ENCODE measurements at regions not wholly inside any gene's neighbourhood (a gene's known extent, or its start where the extent isn't known, plus 50 kb on each side); places are given as distances from the start of the nearest gene placed in this dataset.

DNA sequence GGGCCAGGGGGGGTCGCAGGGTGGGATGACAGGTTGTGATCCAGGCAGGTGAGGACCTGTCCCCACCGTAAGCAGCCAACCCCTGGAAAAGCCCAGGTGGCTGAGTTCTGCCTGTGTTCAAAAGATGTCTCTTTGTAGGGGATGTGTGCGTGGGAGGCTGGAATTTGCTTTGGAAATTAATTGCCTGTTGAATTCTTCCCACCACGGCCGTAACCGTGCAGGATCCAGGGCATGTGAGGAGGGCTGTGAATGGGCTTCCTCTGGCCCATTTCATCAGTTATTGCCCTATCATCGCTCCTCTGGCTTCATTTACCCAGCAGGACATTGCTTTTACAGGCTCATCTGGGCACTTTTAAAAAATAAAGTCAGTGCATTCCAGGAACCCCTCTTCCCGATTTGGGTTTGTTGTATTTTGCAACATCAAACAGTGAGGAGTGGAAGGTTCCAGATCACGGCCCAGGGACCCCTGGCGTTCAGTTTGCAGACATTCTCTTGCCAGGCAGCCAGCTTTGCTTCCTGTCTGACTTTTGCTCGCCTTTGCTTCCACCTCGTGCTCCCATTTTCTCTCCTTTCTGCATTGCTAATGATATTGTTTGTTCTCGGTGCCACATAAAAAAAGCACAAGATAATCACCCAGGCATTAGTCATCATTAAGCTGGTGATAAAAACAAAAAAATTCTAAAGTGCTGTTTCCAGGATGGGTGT is 1306.6 kb downstream of the BRD1 start:
- Histone ChIP-seq H3K27ac (ENCODE audit: low read depth) (no peak overlapping the region), H4K20me1 (replicated peaks; ENCODE audit: insufficient read depth) (no peaks in the 10 kb centered on the region), H3K36me3 (ENCODE audit: insufficient read depth) (no peaks in the 10 kb centered on the region), H3K4me2 (no peak overlapping the region), H2AFZ (no peak overlapping the region), H3F3A (replicated peaks; ENCODE audit: low read depth) (no peaks in the 10 kb centered on the region), H3K27me3 (ENCODE audit: insufficient read depth) (no peaks in the 10 kb centered on the region), H3K4me3 (no peak overlapping the region), H3K9me2 (ENCODE audit: insufficient read depth) (no peaks in the 10 kb centered on the region), H3K79me2 (replicated peaks; ENCODE audit: insufficient read depth) (no peaks in the 10 kb centered on the region), H3K4me1 (ENCODE audit: insufficient read depth) (no peaks in the 10 kb centered on the region)
- Mint-ChIP-seq H3K4me3 (no peak overlapping the region; the same call in 2 of the 3 replicates), H3K27me3 (ENCODE audit: insufficient read depth, low read depth, poor library complexity) (peaks cover 6% of the 10 kb centered on the region), H3K36me3 (ENCODE audit: low read depth) (peaks cover 7% of the 10 kb centered on the region; the same call in 2 of the 3 replicates), H3K27ac (no peak overlapping the region; the same call in 1 of the 2 replicates), H3K9me3 (no peaks in the 10 kb centered on the region), H3K4me1 (peaks cover 16% of the 10 kb centered on the region)
- no peak for DNase-seq (ENCODE audit: low spot score)
- no peak for TF ChIP-seq EZH2 (IDR thresholded peaks at IDR 0.05; ENCODE audit: low read depth, unreplicated experiment)
- TF ChIP-seq, protein P1, sequence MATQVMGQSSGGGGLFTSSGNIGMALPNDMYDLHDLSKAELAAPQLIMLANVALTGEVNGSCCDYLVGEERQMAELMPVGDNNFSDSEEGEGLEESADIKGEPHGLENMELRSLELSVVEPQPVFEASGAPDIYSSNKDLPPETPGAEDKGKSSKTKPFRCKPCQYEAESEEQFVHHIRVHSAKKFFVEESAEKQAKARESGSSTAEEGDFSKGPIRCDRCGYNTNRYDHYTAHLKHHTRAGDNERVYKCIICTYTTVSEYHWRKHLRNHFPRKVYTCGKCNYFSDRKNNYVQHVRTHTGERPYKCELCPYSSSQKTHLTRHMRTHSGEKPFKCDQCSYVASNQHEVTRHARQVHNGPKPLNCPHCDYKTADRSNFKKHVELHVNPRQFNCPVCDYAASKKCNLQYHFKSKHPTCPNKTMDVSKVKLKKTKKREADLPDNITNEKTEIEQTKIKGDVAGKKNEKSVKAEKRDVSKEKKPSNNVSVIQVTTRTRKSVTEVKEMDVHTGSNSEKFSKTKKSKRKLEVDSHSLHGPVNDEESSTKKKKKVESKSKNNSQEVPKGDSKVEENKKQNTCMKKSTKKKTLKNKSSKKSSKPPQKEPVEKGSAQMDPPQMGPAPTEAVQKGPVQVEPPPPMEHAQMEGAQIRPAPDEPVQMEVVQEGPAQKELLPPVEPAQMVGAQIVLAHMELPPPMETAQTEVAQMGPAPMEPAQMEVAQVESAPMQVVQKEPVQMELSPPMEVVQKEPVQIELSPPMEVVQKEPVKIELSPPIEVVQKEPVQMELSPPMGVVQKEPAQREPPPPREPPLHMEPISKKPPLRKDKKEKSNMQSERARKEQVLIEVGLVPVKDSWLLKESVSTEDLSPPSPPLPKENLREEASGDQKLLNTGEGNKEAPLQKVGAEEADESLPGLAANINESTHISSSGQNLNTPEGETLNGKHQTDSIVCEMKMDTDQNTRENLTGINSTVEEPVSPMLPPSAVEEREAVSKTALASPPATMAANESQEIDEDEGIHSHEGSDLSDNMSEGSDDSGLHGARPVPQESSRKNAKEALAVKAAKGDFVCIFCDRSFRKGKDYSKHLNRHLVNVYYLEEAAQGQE (IDR thresholded peaks at IDR 0.05; ENCODE audit: unreplicated experiment): no peak
- no peak for TF ChIP-seq ZNF114 (CRISPR knock-in tag; IDR thresholded peaks at IDR 0.05)
- no peak for TF ChIP-seq CREB1 (CRISPR knock-in tag; IDR thresholded peaks at IDR 0.05; ENCODE audit: low read depth)
- TF ChIP-seq JUNB (IDR thresholded peaks at IDR 0.05; ENCODE audit: unreplicated experiment): no peak
- TF ChIP-seq, protein P2, sequence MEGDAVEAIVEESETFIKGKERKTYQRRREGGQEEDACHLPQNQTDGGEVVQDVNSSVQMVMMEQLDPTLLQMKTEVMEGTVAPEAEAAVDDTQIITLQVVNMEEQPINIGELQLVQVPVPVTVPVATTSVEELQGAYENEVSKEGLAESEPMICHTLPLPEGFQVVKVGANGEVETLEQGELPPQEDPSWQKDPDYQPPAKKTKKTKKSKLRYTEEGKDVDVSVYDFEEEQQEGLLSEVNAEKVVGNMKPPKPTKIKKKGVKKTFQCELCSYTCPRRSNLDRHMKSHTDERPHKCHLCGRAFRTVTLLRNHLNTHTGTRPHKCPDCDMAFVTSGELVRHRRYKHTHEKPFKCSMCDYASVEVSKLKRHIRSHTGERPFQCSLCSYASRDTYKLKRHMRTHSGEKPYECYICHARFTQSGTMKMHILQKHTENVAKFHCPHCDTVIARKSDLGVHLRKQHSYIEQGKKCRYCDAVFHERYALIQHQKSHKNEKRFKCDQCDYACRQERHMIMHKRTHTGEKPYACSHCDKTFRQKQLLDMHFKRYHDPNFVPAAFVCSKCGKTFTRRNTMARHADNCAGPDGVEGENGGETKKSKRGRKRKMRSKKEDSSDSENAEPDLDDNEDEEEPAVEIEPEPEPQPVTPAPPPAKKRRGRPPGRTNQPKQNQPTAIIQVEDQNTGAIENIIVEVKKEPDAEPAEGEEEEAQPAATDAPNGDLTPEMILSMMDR (conservative IDR thresholded peaks at IDR 0.05; ENCODE audit: low read depth in 2 of 2): no peak
- no peak for TF ChIP-seq ZNF331 (CRISPR knock-in tag; IDR thresholded peaks at IDR 0.05; ENCODE audit: low read depth)
- TF ChIP-seq, protein P3, sequence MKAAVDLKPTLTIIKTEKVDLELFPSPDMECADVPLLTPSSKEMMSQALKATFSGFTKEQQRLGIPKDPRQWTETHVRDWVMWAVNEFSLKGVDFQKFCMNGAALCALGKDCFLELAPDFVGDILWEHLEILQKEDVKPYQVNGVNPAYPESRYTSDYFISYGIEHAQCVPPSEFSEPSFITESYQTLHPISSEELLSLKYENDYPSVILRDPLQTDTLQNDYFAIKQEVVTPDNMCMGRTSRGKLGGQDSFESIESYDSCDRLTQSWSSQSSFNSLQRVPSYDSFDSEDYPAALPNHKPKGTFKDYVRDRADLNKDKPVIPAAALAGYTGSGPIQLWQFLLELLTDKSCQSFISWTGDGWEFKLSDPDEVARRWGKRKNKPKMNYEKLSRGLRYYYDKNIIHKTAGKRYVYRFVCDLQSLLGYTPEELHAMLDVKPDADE (IDR thresholded peaks at IDR 0.05): no peak
- TF ChIP-seq POLR2AphosphoS5 (IDR thresholded peaks at IDR 0.05; ENCODE audit: low read depth): no peak
- no peak for TF ChIP-seq STAT1 (IDR thresholded peaks at IDR 0.05; ENCODE audit: unreplicated experiment)
- TF ChIP-seq, protein P4, sequence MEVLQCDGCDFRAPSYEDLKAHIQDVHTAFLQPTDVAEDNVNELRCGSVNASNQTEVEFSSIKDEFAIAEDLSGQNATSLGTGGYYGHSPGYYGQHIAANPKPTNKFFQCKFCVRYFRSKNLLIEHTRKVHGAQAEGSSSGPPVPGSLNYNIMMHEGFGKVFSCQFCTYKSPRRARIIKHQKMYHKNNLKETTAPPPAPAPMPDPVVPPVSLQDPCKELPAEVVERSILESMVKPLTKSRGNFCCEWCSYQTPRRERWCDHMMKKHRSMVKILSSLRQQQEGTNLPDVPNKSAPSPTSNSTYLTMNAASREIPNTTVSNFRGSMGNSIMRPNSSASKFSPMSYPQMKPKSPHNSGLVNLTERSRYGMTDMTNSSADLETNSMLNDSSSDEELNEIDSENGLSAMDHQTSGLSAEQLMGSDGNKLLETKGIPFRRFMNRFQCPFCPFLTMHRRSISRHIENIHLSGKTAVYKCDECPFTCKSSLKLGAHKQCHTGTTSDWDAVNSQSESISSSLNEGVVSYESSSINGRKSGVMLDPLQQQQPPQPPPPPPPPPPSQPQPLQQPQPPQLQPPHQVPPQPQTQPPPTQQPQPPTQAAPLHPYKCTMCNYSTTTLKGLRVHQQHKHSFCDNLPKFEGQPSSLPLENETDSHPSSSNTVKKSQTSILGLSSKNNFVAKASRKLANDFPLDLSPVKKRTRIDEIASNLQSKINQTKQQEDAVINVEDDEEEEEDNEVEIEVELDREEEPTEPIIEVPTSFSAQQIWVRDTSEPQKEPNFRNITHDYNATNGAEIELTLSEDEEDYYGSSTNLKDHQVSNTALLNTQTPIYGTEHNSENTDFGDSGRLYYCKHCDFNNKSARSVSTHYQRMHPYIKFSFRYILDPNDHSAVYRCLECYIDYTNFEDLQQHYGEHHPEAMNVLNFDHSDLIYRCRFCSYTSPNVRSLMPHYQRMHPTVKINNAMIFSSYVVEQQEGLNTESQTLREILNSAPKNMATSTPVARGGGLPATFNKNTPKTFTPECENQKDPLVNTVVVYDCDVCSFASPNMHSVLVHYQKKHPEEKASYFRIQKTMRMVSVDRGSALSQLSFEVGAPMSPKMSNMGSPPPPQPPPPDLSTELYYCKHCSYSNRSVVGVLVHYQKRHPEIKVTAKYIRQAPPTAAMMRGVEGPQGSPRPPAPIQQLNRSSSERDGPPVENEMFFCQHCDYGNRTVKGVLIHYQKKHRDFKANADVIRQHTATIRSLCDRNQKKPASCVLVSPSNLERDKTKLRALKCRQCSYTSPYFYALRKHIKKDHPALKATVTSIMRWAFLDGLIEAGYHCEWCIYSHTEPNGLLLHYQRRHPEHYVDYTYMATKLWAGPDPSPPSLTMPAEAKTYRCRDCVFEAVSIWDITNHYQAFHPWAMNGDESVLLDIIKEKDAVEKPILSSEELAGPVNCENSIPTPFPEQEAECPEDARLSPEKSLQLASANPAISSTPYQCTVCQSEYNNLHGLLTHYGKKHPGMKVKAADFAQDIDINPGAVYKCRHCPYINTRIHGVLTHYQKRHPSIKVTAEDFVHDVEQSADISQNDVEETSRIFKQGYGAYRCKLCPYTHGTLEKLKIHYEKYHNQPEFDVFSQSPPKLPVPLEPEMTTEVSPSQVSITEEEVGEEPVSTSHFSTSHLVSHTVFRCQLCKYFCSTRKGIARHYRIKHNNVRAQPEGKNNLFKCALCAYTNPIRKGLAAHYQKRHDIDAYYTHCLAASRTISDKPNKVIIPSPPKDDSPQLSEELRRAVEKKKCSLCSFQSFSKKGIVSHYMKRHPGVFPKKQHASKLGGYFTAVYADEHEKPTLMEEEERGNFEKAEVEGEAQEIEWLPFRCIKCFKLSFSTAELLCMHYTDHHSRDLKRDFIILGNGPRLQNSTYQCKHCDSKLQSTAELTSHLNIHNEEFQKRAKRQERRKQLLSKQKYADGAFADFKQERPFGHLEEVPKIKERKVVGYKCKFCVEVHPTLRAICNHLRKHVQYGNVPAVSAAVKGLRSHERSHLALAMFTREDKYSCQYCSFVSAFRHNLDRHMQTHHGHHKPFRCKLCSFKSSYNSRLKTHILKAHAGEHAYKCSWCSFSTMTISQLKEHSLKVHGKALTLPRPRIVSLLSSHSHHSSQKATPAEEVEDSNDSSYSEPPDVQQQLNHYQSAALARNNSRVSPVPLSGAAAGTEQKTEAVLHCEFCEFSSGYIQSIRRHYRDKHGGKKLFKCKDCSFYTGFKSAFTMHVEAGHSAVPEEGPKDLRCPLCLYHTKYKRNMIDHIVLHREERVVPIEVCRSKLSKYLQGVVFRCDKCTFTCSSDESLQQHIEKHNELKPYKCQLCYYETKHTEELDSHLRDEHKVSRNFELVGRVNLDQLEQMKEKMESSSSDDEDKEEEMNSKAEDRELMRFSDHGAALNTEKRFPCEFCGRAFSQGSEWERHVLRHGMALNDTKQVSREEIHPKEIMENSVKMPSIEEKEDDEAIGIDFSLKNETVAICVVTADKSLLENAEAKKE (CRISPR knock-in tag; IDR thresholded peaks at IDR 0.05): no peak
- TF ChIP-seq EZH2phosphoT487 (IDR thresholded peaks at IDR 0.05; ENCODE audit: unreplicated experiment): no peak
- no peak for TF ChIP-seq NANOG (IDR thresholded peaks at IDR 0.05; ENCODE audit: borderline replicate concordance)
- no peak for ATAC-seq

All from GM23338 (cell line).